ENCODE measurements at regions not wholly inside any gene's neighbourhood (a gene's known extent, or its start where the extent isn't known, plus 50 kb on each side); places are given as distances from the start of the nearest gene placed in this dataset.

DNA sequence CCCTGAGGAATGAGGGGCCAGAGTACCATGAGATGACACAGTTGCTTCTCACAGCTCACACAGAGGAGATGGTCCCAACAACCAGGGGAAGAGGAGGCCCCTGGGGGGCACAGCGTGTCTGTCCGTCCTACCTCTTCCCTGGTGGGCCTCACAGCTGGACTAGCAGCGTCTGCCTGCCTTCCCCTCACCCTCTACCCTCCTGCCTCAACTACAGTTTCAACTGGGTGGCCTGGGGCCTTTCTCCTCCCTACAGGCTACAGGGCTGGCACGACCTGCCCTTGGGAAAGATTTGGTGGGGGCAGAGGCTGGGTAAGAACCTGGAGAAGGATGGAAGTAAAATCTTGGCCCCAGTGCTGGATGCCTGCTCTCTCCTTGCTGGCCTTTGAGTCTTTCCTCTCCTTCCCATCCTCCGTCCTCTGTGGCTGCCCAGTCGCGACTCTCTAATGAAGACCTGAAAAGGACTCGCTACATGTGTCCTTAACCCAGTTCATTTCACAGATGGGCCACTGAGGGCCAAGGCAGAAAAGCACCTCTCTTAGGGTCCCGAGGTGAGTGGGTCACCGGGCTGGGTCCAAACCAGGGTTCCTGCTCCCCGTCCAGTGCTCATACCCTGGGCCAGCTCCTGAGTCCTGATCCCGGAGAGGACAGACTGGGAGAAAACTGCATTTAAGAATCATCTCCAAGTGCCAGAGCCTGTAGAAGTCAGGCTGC, 232.5 kb downstream of the BCL11B start:
- no peak for DNase-seq
- no peaks in the 10 kb centered on the region for H3K36me3 ChIP-seq
- H3K4me3 ChIP-seq (ENCODE audit: low read depth, low read length): no peak overlapping the region
- TF ChIP-seq, protein P1, sequence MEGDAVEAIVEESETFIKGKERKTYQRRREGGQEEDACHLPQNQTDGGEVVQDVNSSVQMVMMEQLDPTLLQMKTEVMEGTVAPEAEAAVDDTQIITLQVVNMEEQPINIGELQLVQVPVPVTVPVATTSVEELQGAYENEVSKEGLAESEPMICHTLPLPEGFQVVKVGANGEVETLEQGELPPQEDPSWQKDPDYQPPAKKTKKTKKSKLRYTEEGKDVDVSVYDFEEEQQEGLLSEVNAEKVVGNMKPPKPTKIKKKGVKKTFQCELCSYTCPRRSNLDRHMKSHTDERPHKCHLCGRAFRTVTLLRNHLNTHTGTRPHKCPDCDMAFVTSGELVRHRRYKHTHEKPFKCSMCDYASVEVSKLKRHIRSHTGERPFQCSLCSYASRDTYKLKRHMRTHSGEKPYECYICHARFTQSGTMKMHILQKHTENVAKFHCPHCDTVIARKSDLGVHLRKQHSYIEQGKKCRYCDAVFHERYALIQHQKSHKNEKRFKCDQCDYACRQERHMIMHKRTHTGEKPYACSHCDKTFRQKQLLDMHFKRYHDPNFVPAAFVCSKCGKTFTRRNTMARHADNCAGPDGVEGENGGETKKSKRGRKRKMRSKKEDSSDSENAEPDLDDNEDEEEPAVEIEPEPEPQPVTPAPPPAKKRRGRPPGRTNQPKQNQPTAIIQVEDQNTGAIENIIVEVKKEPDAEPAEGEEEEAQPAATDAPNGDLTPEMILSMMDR (IDR thresholded peaks at IDR 0.05; ENCODE audit: low read depth, low read length): no peak
- peaks cover under 1% of the 10 kb centered on the region for H3K9me3 ChIP-seq (ENCODE audit: severe bottlenecking)
- no peak overlapping the region for H3K27ac ChIP-seq
- H3K27me3 ChIP-seq (ENCODE audit: insufficient read depth, low read depth, severe bottlenecking): peaks cover 92% of the 10 kb centered on the region

DNA sequence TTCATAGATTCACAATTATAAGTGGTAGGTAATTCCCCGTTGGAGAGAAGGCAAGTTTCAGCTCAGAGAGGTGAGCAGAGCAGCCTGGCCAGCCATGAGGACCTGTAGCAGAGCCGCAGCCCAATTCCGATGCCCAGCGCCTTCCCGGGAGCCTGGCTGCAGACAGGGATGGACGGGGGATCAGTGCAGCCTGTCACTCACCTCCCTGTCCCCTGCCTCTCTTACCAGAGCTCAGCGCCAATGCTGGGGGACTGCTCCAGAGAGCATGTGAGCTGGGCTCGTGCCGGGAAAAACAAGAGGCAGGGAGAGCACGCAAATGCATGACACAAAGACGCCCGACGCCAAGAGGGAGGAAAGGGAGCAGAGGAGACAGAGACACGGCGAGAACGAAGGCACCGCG, 231.9 kb downstream of the BCL11B start:
- H3K36me3 ChIP-seq: no peaks in the 10 kb centered on the region
- TF ChIP-seq, protein P1 (IDR thresholded peaks at IDR 0.05; ENCODE audit: low read depth, low read length): no peak
- peaks cover 5% of the 10 kb centered on the region for H3K9me3 ChIP-seq (ENCODE audit: severe bottlenecking)
- DNase-seq: no peak
- H3K27me3 ChIP-seq (ENCODE audit: insufficient read depth, low read depth, severe bottlenecking): peaks cover 92% of the 10 kb centered on the region
- H3K4me3 ChIP-seq (ENCODE audit: low read depth, low read length): no peak overlapping the region
- H3K27ac ChIP-seq: no peak overlapping the region

DNA sequence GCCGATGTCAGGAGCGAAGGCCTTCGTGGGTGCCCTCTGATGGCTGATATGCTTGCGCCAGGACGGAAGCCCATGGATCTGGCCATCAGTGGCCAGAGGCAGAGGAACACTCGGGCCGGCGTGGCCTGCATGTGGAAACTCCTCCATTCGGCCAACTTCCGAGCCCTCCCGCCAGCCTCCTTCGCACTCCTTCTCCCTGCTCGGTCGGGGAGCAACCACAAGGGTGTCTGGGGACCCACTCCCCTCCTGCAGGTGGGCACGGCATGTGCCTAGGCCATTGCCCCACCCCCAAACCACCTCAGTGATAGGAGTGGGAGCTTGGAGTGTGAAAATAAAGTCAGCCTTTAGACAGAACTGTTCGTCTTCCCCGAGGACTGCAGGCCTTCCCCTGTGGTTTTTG, 231.3 kb downstream of the BCL11B start:
- H3K27ac ChIP-seq: no peak overlapping the region
- peaks cover 92% of the 10 kb centered on the region for H3K27me3 ChIP-seq (ENCODE audit: insufficient read depth, low read depth, severe bottlenecking)
- peaks cover 5% of the 10 kb centered on the region for H3K9me3 ChIP-seq (ENCODE audit: severe bottlenecking)
- no peaks in the 10 kb centered on the region for H3K36me3 ChIP-seq
- no peak for DNase-seq
- TF ChIP-seq, protein P1 (IDR thresholded peaks at IDR 0.05; ENCODE audit: low read depth, low read length): no peak
- H3K4me3 ChIP-seq (ENCODE audit: low read depth, low read length): no peak overlapping the region

DNA sequence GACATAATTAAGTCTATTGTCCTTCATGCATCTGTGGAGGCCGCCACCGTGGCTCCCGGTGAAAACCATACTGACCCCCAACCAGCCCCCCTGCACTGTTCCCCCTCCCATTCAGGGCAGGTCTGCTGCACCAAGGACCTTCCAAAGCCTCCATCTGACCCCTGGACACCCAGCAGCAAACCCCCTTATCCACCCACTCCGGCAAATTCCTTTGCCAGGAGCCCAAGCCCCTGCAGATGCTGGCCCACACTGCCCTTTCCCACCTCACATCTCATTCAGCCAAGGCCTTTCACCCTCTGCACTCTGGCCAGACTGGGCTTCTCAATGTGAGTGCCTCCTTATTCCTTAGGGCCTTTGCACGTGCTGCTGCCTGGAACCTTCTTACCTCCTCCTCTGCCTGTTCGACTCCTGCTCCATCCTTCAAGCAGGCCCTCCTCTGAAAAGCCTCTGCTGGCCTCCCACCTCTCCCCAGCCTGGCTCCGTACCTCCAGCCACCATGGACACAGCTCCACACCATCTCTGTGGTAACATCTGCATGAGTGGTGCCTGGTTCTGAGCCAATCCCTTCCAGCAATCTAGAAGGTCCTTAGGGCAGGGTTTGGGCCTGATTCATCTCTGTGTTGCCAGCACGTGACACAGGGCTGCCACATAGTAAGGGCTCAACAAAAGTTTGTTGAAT, 230.7 kb downstream of the BCL11B start:
- H3K9me3 ChIP-seq (ENCODE audit: severe bottlenecking): peaks cover 5% of the 10 kb centered on the region
- DNase-seq: no peak
- H3K27ac ChIP-seq: no peak overlapping the region
- no peak overlapping the region for H3K4me3 ChIP-seq (ENCODE audit: low read depth, low read length)
- no peaks in the 10 kb centered on the region for H3K36me3 ChIP-seq
- TF ChIP-seq, protein P1 (IDR thresholded peaks at IDR 0.05; ENCODE audit: low read depth, low read length): no peak
- peaks cover 92% of the 10 kb centered on the region for H3K27me3 ChIP-seq (ENCODE audit: insufficient read depth, low read depth, severe bottlenecking)

DNA sequence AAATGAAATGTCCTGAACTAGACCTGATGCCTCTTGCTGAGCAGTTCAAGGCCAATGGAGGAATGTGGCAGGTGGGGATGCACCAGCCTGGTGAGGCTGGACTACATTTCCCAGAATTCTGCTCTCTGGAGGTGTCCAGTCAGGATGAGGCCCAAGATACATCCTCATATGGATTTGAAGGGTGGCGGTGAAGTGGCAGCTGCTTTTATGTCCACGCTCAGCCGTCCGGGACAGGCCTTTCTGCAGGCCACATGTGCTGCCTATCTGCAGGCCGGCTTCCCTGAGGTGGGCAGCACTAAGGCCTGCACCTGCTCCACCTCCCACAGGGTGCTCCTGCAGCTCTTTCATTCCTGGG, 230.2 kb downstream of the BCL11B start:
- TF ChIP-seq, protein P1 (IDR thresholded peaks at IDR 0.05; ENCODE audit: low read depth, low read length): no peak
- H3K9me3 ChIP-seq (ENCODE audit: severe bottlenecking): peaks cover 5% of the 10 kb centered on the region
- H3K36me3 ChIP-seq: no peaks in the 10 kb centered on the region
- DNase-seq: no peak
- no peak overlapping the region for H3K4me3 ChIP-seq (ENCODE audit: low read depth, low read length)
- H3K27ac ChIP-seq: no peak overlapping the region
- H3K27me3 ChIP-seq (ENCODE audit: insufficient read depth, low read depth, severe bottlenecking): peaks cover 90% of the 10 kb centered on the region
